Activated B cell treated with CpG ODN at 0.5 μM for 24 hours (primary cell): ENCODE measurements at regions not wholly inside any gene's neighbourhood (a gene's known extent, or its start where the extent isn't known, plus 50 kb on each side); places are given as distances from the start of the nearest gene placed in this dataset.

ENCODE experiments used
- ATAC-seq: fragments of 200-7000 bp; cut with Tn5 transposase; one replicate; pipeline ENCODE4 v1.10.0; 2021; ENCODE audit warnings: low read depth, mild to moderate bottlenecking, moderate library complexity
- CTCF ChIA-PET: fragments of 350-600 bp; sonication (Branson Sonifier 250); formaldehyde crosslinking; loops from one replicate; lab custom pipeline; 2021; ENCODE audit warnings: antibody characterized with exemption; lab: Charles Lee
- POLR2A ChIA-PET: fragments of 350-600 bp; sonication (Branson Sonifier 250); formaldehyde crosslinking; loops from one replicate; lab custom pipeline; 2021; ENCODE audit warnings: antibody characterized with exemption; lab: Charles Lee
- DNase-seq: peaks from one replicate; pipeline ENCODE4 v3.0.0; 2022
- H3K27ac Mint-ChIP-seq: one replicate; pipeline ENCODE4 v1.8.0; 2020; ENCODE audit warnings: mixed read lengths
- H3K27me3 Mint-ChIP-seq: one replicate; pipeline ENCODE4 v1.8.0; 2021; ENCODE audit warnings: mixed read lengths
- H3K36me3 Mint-ChIP-seq: one replicate; pipeline ENCODE4 v1.8.0; 2021; ENCODE audit warnings: low read depth, mixed read lengths
- H3K4me1 Mint-ChIP-seq: one replicate; pipeline ENCODE4 v1.8.0; 2021; ENCODE audit warnings: mixed read lengths
- H3K4me3 Mint-ChIP-seq: one replicate; pipeline ENCODE4 v1.8.0; 2020; ENCODE audit warnings: mild to moderate bottlenecking, mixed read lengths
- H3K9me3 Mint-ChIP-seq: one replicate; pipeline ENCODE4 v1.8.0; 2020; ENCODE audit warnings: mixed read lengths
- CTCF ChIP-seq: fragments of 200-600 bp; IDR thresholded peaks from one replicate; pipeline ENCODE4 v1.8.0; 2022; ENCODE audit warnings: antibody characterized with exemption, mild to moderate bottlenecking
- intact Hi-C: fragments of 100-400 bp; cut with micrococcal nuclease; formaldehyde crosslinking; loops from one replicate; pipeline ENCODE4 v1.15.1; 2024

GRCh38 chr14:26199590-26200370, 398.1 kb downstream of the NOVA1 start:
- H3K4me3 Mint-ChIP-seq: no peak overlapping the region
- CTCF ChIA-PET: no interaction called here
- POLR2A ChIA-PET: no interaction called here
- peaks cover 10% of the 10 kb centered on the region for H3K27me3 Mint-ChIP-seq
- DNase-seq: no peak
- no peaks in the 10 kb centered on the region for H3K4me1 Mint-ChIP-seq
- intact Hi-C loops: no loop called here
- no peaks in the 10 kb centered on the region for H3K36me3 Mint-ChIP-seq
- no peak for TF ChIP-seq CTCF
- peaks cover 14% of the 10 kb centered on the region for H3K9me3 Mint-ChIP-seq
- no peak for ATAC-seq
- no peak overlapping the region for H3K27ac Mint-ChIP-seq

GRCh38 chr14:26199096-26199495, 398.7 kb downstream of the NOVA1 start:
- intact Hi-C loops: no loop called here
- Mint-ChIP-seq H3K4me3 (no peak overlapping the region), H3K36me3 (no peaks in the 10 kb centered on the region), H3K27me3 (peaks cover 6% of the 10 kb centered on the region), H3K4me1 (no peaks in the 10 kb centered on the region), H3K9me3 (peaks cover 15% of the 10 kb centered on the region), H3K27ac (no peak overlapping the region)
- DNase-seq (no peak), ATAC-seq (no peak)
- ChIA-PET CTCF (no interaction called here), POLR2A (no interaction called here)
- TF ChIP-seq CTCF: no peak

- intact Hi-C loops: no loop called here
- no peak overlapping the region for H3K27ac Mint-ChIP-seq
- ATAC-seq (no peak), DNase-seq (no peak)
- CTCF ChIA-PET: no interaction called here
- H3K36me3 Mint-ChIP-seq: no peaks in the 10 kb centered on the region
- no peaks in the 10 kb centered on the region for H3K27me3 Mint-ChIP-seq
- POLR2A ChIA-PET: no interaction called here
- H3K9me3 Mint-ChIP-seq: peaks cover 21% of the 10 kb centered on the region
- H3K4me1 Mint-ChIP-seq: no peaks in the 10 kb centered on the region
- TF ChIP-seq CTCF: no peak
- H3K4me3 Mint-ChIP-seq: no peak overlapping the region
These were observed 403.0 kb downstream of the NOVA1 start for GRCh38 chr14:26194816-26195215.

GRCh38 chr14:26191671-26192070, 406.2 kb downstream of the NOVA1 start:
- Mint-ChIP-seq H3K27ac (no peak overlapping the region), H3K36me3 (no peaks in the 10 kb centered on the region), H3K4me1 (no peaks in the 10 kb centered on the region), H3K4me3 (no peak overlapping the region), H3K27me3 (no peaks in the 10 kb centered on the region), H3K9me3 (peaks cover 19% of the 10 kb centered on the region)
- CTCF ChIA-PET: no interaction called here
- TF ChIP-seq CTCF: no peak
- POLR2A ChIA-PET: no interaction called here
- DNase-seq (no peak), ATAC-seq (no peak)
- intact Hi-C loops: no loop called here

GRCh38 chr14:26191123-26191522, 406.7 kb downstream of the NOVA1 start:
- H3K9me3 Mint-ChIP-seq: peaks cover 14% of the 10 kb centered on the region
- no peak for ATAC-seq

More at GRCh38 chr14:26191123-26191522, 406.7 kb downstream of the NOVA1 start:
- POLR2A ChIA-PET: no interaction called here
- no peak overlapping the region for H3K4me3 Mint-ChIP-seq
- H3K4me1 Mint-ChIP-seq: no peaks in the 10 kb centered on the region
- intact Hi-C loops: no loop called here
- CTCF ChIA-PET: no interaction called here
- no peaks in the 10 kb centered on the region for H3K36me3 Mint-ChIP-seq
- no peak for DNase-seq
- H3K27me3 Mint-ChIP-seq: no peaks in the 10 kb centered on the region
- TF ChIP-seq CTCF: no peak
- H3K27ac Mint-ChIP-seq: no peak overlapping the region
